ENCODE measurements at regions not wholly inside any gene's neighbourhood (a gene's known extent, or its start where the extent isn't known, plus 50 kb on each side); places are given as distances from the start of the nearest gene placed in this dataset.

DNA sequence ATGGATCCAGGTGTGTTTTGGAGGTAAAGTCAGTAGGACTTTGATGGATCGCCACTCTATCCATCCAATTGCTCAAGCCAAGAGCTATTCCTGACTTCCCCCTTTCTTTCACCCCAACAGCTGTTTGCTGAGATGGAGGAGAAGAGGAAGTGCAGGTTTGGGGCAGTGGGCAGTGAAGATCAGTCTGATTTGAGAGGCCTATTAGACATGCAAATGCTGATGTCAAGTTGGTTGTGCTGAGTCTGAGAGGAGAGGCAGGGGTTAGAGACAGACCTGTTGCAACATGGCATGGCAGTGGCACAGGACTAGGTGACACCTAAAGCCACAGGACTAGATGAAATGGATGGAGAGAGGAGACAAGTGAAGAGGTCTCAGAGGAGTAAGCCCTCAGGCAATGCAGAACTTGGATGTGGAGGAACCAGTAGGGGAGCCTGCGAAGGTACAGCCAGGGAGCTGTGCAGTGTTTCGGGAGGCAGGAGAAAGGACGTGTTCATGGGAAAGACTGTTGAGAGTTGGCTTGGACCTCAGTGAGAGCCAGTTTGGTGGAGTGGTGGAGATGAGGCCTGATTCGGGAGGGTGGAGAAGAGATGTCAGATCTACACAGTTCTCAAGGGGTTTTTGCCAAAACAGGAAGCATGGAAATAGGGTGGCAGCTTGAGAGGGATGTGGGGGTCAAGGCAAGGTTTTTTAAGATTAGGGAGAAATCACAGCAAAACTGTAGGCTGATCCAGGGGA, 175.0 kb downstream of the MACROH2A1 start:
- TF ChIP-seq CTCF (IDR thresholded peaks at IDR 0.05) (no peak), POLR2A (IDR thresholded peaks at IDR 0.05) (no peak)

All from esophagus squamous epithelium (tissue), 4 donors.